ENCODE measurements at regions not wholly inside any gene's neighbourhood (a gene's known extent, or its start where the extent isn't known, plus 50 kb on each side); places are given as distances from the start of the nearest gene placed in this dataset.

GRCh38 chr1:90573736-90574135 is 143.4 kb downstream of the BARHL2 start:
- TF ChIP-seq POLR2A (IDR thresholded peaks at IDR 0.05; ENCODE audit: borderline replicate concordance, extremely low read depth, insufficient read depth, insufficient read length) = no peak
- TF ChIP-seq SRF (IDR thresholded peaks at IDR 0.05; ENCODE audit: low read depth) = no peak
- TF ChIP-seq CTCF (IDR thresholded peaks at IDR 0.05 in 2 of 3, conservative IDR thresholded peaks at IDR 0.05 in 1 of 3; ENCODE audit: borderline replicate concordance in 1 of 3, insufficient read depth in 1 of 3, low read depth in 2 of 3, low read length in 2 of 3) = no peak
- TF ChIP-seq EZH2 (IDR thresholded peaks at IDR 0.05) = no peak
